K562 (cell line): ENCODE measurements at regions not wholly inside any gene's neighbourhood (a gene's known extent, or its start where the extent isn't known, plus 50 kb on each side); places are given as distances from the start of the nearest gene placed in this dataset.

Experiments
- ATAC-seq: fragments of 200-7000 bp; cut with Tn5 transposase; 3 replicates; pipeline ENCODE4 v1.9.1; 2020; ENCODE audit warnings: moderate library complexity
- BruUV-seq: library from RNA; stranded (reverse); fragments of 400-500 nt; replicated peaks from 2 replicates; lab custom pipeline; 2021; lab: Mats Ljungman, UMichigan
- CTCF ChIA-PET: fragments of 300-600 bp; formaldehyde crosslinking; extraction: SDS; loops from one replicate; lab custom pipeline; 2021; ENCODE audit warnings: low intra/inter-chr PET ratio; lab: Yijun Ruan, JAX
- POLR2A ChIA-PET: fragments of 300-600, 350-650 bp; sonication (Branson Sonifier 250); formaldehyde crosslinking; extraction: SDS; loops from one replicate; lab custom pipeline; 2021; ENCODE audit warnings: antibody characterized with exemption, inconsistent platforms; lab: Yijun Ruan, JAX
- DNase-seq, 4 experiments: peaks; one replicate each; pipeline versions ENCODE4 v3.0.0 to v3.0.0-alpha.2; 2011 to 2018; ENCODE audit warnings: low spot score in 3 of 4, mixed read lengths in 3 of 4; ENCODE audit errors: extremely low read depth in 1 of 4
- FAIRE-seq: peaks from 2 replicates; lab custom pipeline; 2011; peaks lifted over from hg19 to GRCh38; lab: Jason Lieb, UNC
- H2AFZ ChIP-seq: 2 replicates; pipeline ENCODE4 v1.6.0; 2011; ENCODE audit warnings: low read depth, low read length, control low read depth, inconsistent platforms
- H3K27ac ChIP-seq: fragments of 200-600 bp; 3 replicates; pipeline ENCODE4 v1.8.0; 2011; ENCODE audit warnings: low read depth, mild to moderate bottlenecking, control low read depth, inconsistent platforms, low read length, moderate library complexity, mixed read lengths; ENCODE audit errors: extremely low read depth
- H3K27me3 ChIP-seq, 2 experiments: fragments of 300-600 bp in 1 of 2; 2 replicates in 1 of 2; 3 replicates in 1 of 2; pipeline versions ENCODE4 v1.6.0 to v1.8.0; 2011; ENCODE audit warnings: inconsistent platforms in 2 of 2, low read length in 2 of 2, mild to moderate bottlenecking in 1 of 2, mixed read lengths in 1 of 2, moderate library complexity in 1 of 2; ENCODE audit not compliant: control insufficient read depth in 2 of 2, insufficient read depth in 2 of 2
- H3K36me3 ChIP-seq: fragments of 300-600 bp; 3 replicates; pipeline ENCODE4 v1.8.0; 2011; ENCODE audit warnings: mild to moderate bottlenecking, low read length, inconsistent platforms; ENCODE audit not compliant: control insufficient read depth, insufficient read depth
- H3K4me1 ChIP-seq, 2 experiments: fragments of 200-600 bp in 1 of 2; replicated peaks in 1 of 2; 2 replicates in 1 of 2; 3 replicates in 1 of 2; pipeline versions ENCODE4 v1.5.1 to v1.8.0; 2011; ENCODE audit warnings: inconsistent platforms in 2 of 2, low read length in 2 of 2, mild to moderate bottlenecking in 1 of 2, mixed read lengths in 1 of 2, moderate library complexity in 1 of 2; ENCODE audit not compliant: control insufficient read depth in 2 of 2, insufficient read depth in 2 of 2
- H3K4me2 ChIP-seq: 2 replicates; pipeline ENCODE4 v1.6.1; 2011; ENCODE audit warnings: low read length, control low read depth, inconsistent platforms, mixed read lengths; ENCODE audit not compliant: insufficient read depth
- H3K4me3 ChIP-seq: fragments of 200-600 bp; sonication (generic), shearing (Covaris generic); 2 replicates; pipeline ENCODE4 v1.5.1; 2016; ENCODE audit warnings: control low read depth, inconsistent platforms
- H3K79me2 ChIP-seq: fragments of 200-600 bp; 3 replicates; pipeline ENCODE4 v1.8.0; 2011; ENCODE audit warnings: low read length, inconsistent platforms; ENCODE audit not compliant: control insufficient read depth, insufficient read depth
- H3K9ac ChIP-seq, 2 experiments: 2 replicates each; pipeline versions ENCODE4 v1.6.0 to v1.6.1; 2011; ENCODE audit warnings: low read depth in 2 of 2, low read length in 2 of 2, control low read depth in 1 of 2, inconsistent platforms in 1 of 2, mild to moderate bottlenecking in 1 of 2, mixed read lengths in 1 of 2; ENCODE audit not compliant: insufficient read depth in 1 of 2
- H3K9me1 ChIP-seq: one replicate; pipeline ENCODE4 v1.6.0; 2011; ENCODE audit warnings: inconsistent platforms, mild to moderate bottlenecking, low read length, moderate library complexity; ENCODE audit not compliant: control insufficient read depth, insufficient read depth
- H3K9me3 ChIP-seq: replicated peaks from 2 replicates; pipeline ENCODE4 v1.5.1; 2011; ENCODE audit warnings: low read depth, low read length, inconsistent platforms; ENCODE audit not compliant: control insufficient read depth, insufficient read depth
- H4K20me1 ChIP-seq: replicated peaks from 2 replicates; pipeline ENCODE4 v1.6.1; 2011; ENCODE audit warnings: low read length, inconsistent platforms, mixed read lengths; ENCODE audit not compliant: control insufficient read depth, insufficient read depth
- AFF4 ChIP-seq: sonication (generic); formaldehyde crosslinking; IDR thresholded peaks from 2 replicates; pipeline ENCODE4 v1.8.0; 2023; ENCODE audit warnings: mild to moderate bottlenecking, missing genetic modification reagents
- CBFA2T2 ChIP-seq: fragments of 450-650 bp; conservative IDR thresholded peaks from 2 replicates; pipeline ENCODE4 v1.6.1; 2017; ENCODE audit warnings: mild to moderate bottlenecking
- CHAMP1 ChIP-seq: fragments of 450-650 bp; IDR thresholded peaks from 2 replicates; pipeline ENCODE4 v1.6.1; 2016; ENCODE audit warnings: mild to moderate bottlenecking
- DMBX1 ChIP-seq: fragments of 250-450 bp; sonication (Bioruptor Pico); IDR thresholded peaks from 2 replicates; pipeline ENCODE4 v1.8.0; 2022; ENCODE audit warnings: inconsistent platforms, mild to moderate bottlenecking, moderate library complexity, borderline replicate concordance
- ESRRB ChIP-seq: fragments of 250-450 bp; sonication (Bioruptor Pico); IDR thresholded peaks from 2 replicates; pipeline ENCODE4 v1.5.0; 2020; ENCODE audit warnings: mild to moderate bottlenecking, moderate library complexity, borderline replicate concordance
- GATAD2B ChIP-seq: fragments of 450-650 bp; IDR thresholded peaks from 2 replicates; pipeline ENCODE4 v1.6.1; 2017; ENCODE audit warnings: mild to moderate bottlenecking, borderline replicate concordance
- GTF2E2 ChIP-seq: fragments of 200-800 bp; sonication (Bioruptor generic); IDR thresholded peaks from 2 replicates; pipeline ENCODE4 v1.6.1; 2016; ENCODE audit warnings: missing genetic modification characterization, missing compliant biosample characterization
- GTF2F1 ChIP-seq: IDR thresholded peaks from 2 replicates; pipeline ENCODE4 v1.6.1; 2011; ENCODE audit warnings: low read depth, low read length, improper control_type of control experiment
- SAP30 ChIP-seq: fragments of 200-600 bp; sonication (generic); IDR thresholded peaks from 2 replicates; pipeline ENCODE4 v1.6.1; 2012; ENCODE audit warnings: borderline replicate concordance, low read depth, mild to moderate bottlenecking, moderate library complexity, low read length, control low read depth, inconsistent platforms; ENCODE audit not compliant: insufficient read depth, poor library complexity, severe bottlenecking
- ZNF253 ChIP-seq: fragments of 250-450 bp; sonication (Bioruptor Pico); conservative IDR thresholded peaks from 2 replicates; pipeline ENCODE4 v1.6.1; 2021; ENCODE audit warnings: mild to moderate bottlenecking
- WGBS: fragments of 100-300 bp; shearing (Covaris generic); methylation state at CpG from one replicate; pipeline ENCODE4 v1.1.6; 2016; ENCODE audit warnings: low coverage, mixed read lengths; ENCODE audit not compliant: insufficient coverage; ENCODE audit errors: missing lambda C conversion rate; 5-methylcytosine and 5-hydroxymethylcytosine counted together
- in situ Hi-C: fragments of 300-500 bp; cut with MboI; formaldehyde crosslinking; loops from 4 replicates; pipeline ENCODE4 v1.15.0; 2018; ENCODE audit warnings: inconsistent platforms, mixed read lengths
- intact Hi-C: fragments of 100-400 bp; cut with micrococcal nuclease; formaldehyde crosslinking; loops from 2 replicates; pipeline ENCODE4 v1.14.2; 2022
- TF ChIP-seq, protein P1 (sequence below), 2 experiments: fragments of 250-450 bp in 1 of 2; fragments of 450-650 bp in 1 of 2; sonication (Bioruptor Pico) in 1 of 2; IDR thresholded peaks; 2 replicates each; pipeline versions ENCODE4 v1.6.1 to v1.8.0; 2016 to 2021; ENCODE audit warnings: mild to moderate bottlenecking in 2 of 2, moderate library complexity in 2 of 2, missing compliant biosample characterization in 1 of 2, missing genetic modification characterization in 1 of 2
- TF ChIP-seq, protein P2 (sequence below): sonication (generic); formaldehyde crosslinking; IDR thresholded peaks from 2 replicates; pipeline ENCODE4 v1.8.0; 2023; ENCODE audit warnings: mild to moderate bottlenecking, missing genetic modification reagents

DNA sequence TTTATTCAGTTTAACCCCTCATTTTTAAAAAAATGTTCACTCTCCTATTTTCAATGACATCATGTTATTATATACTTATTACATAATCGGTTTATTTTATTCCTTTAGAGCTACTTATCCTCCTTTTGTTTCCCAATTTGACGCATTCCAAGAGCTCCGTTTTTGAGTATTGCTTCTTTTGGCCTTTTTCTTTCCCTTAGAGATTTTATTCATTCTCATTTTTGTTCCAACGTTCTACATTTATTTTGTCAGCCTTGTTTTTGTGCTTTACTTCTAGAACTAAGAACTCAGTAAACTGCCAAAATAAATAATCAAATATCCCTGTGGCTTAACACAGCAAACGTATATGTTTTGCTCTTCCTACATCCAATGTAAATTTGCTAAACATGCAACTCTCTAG lies 769.1 kb downstream of the NCAM2 start:
- no TSS peak for BruUV-seq
- Histone ChIP-seq H3K79me2 (no peaks in the 10 kb centered on the region), H3K4me2 (no peak overlapping the region), H4K20me1 (no peaks in the 10 kb centered on the region), H3K27ac (no peak overlapping the region), H3K27me3 (no peaks in the 10 kb centered on the region), H3K9me1 (no peaks in the 10 kb centered on the region), H3K9ac (no peak overlapping the region), H3K9me3 (no peaks in the 10 kb centered on the region), H3K36me3 (no peaks in the 10 kb centered on the region), H3K4me3 (no peak overlapping the region), H2AFZ (no peak overlapping the region), H3K4me1 (no peaks in the 10 kb centered on the region)
- WGBS = under 1% methylated on average over 5 of the region's 5 CpGs
- intact Hi-C loops = no loop called here
- ATAC-seq (no peak), DNase-seq (no peak), FAIRE-seq (no peak)
- in situ Hi-C loops = no loop called here
- CTCF ChIA-PET = no interaction called here
- POLR2A ChIA-PET = no interaction called here
- TF ChIP-seq GTF2F1 = no peak
- TF ChIP-seq ESRRB (CRISPR knock-in tag) = no peak
- TF ChIP-seq, protein P1, sequence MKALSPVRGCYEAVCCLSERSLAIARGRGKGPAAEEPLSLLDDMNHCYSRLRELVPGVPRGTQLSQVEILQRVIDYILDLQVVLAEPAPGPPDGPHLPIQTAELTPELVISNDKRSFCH (CRISPR knock-in tag; IDR thresholded peaks at IDR 0.05) = no peak
- TF ChIP-seq, protein P1 (tag; IDR thresholded peaks at IDR 0.05) = no peak
- TF ChIP-seq GTF2E2 (tag) = no peak
- TF ChIP-seq SAP30 = no peak
- TF ChIP-seq CHAMP1 = no peak
- TF ChIP-seq, protein P2, sequence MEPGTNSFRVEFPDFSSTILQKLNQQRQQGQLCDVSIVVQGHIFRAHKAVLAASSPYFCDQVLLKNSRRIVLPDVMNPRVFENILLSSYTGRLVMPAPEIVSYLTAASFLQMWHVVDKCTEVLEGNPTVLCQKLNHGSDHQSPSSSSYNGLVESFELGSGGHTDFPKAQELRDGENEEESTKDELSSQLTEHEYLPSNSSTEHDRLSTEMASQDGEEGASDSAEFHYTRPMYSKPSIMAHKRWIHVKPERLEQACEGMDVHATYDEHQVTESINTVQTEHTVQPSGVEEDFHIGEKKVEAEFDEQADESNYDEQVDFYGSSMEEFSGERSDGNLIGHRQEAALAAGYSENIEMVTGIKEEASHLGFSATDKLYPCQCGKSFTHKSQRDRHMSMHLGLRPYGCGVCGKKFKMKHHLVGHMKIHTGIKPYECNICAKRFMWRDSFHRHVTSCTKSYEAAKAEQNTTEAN (CRISPR knock-in tag) = no peak
- TF ChIP-seq ZNF253 (CRISPR knock-in tag) = no peak
- TF ChIP-seq AFF4 (CRISPR knock-in tag) = no peak
- TF ChIP-seq DMBX1 (CRISPR knock-in tag) = no peak
- no peak for TF ChIP-seq CBFA2T2
- TF ChIP-seq GATAD2B = no peak
